Ovary (tissue), 7 donors: ENCODE measurements at regions not wholly inside any gene's neighbourhood (a gene's known extent, or its start where the extent isn't known, plus 50 kb on each side); places are given as distances from the start of the nearest gene placed in this dataset.

ENCODE experiments used
- DNase-seq, 5 donors: peaks; one replicate each; pipeline ENCODE4 v3.0.0-alpha.2; 2019 to 2020
- H3K27ac ChIP-seq, 2 donors: fragments of 200-600 bp; one replicate each; pipeline versions ENCODE4 v1.5.1 to v1.8.0; 2019 to 2022
- H3K27me3 ChIP-seq: fragments of 200-600 bp; one replicate; pipeline ENCODE4 v1.8.0; 2022
- H3K36me3 ChIP-seq: fragments of 200-600 bp; sonication (generic); one replicate; pipeline ENCODE4 v1.5.1; 2019
- H3K4me1 ChIP-seq: one replicate; pipeline ENCODE4 v1.8.1; 2013; ENCODE audit warnings: mild to moderate bottlenecking, moderate library complexity; ENCODE audit not compliant: insufficient read depth
- H3K4me3 ChIP-seq: fragments of 200-600 bp; sonication (generic); one replicate; pipeline ENCODE4 v1.5.1; 2017
- H3K9me3 ChIP-seq, 2 donors: fragments of 200-600 bp in 1 of 2; sonication (generic) in 1 of 2; one replicate each; pipeline versions ENCODE4 v1.5.1 to v1.8.1; 2013 to 2019; ENCODE audit warnings: mild to moderate bottlenecking in 1 of 2, moderate library complexity in 1 of 2
- EP300 ChIP-seq: sonication (generic); formaldehyde crosslinking; IDR thresholded peaks from one replicate; pipeline ENCODE4 v1.6.1; 2017; ENCODE audit warnings: antibody characterized with exemption
- POLR2A ChIP-seq: fragments of 450-650 bp; IDR thresholded peaks from one replicate; pipeline ENCODE4 v1.6.1; 2017; ENCODE audit warnings: antibody characterized with exemption, mild to moderate bottlenecking, moderate library complexity
- WGBS, 3 donors: extraction: QIAGEN DNeasy Blood & Tissue Kit in 1 of 3; methylation state at CpG; one replicate each; pipeline versions ENCODE4 v1.1.5 to v1.1.7; 2013 to 2017; 5-methylcytosine and 5-hydroxymethylcytosine counted together
- intact Hi-C, 4 donors: fragments of 100-400 bp; cut with DNase I; formaldehyde crosslinking; loops; one replicate each; pipeline versions ENCODE4 v1.11.0 to v1.15.1; 2022 to 2023
- TF ChIP-seq, protein P1 (sequence below), 3 donors: fragments of 450-650 bp in 2 of 3; fragments of 200-600 bp in 1 of 3; IDR thresholded peaks; one replicate each; pipeline versions ENCODE4 v1.5.1 to v1.8.0; 2016 to 2022; ENCODE audit warnings: antibody characterized with exemption in 3 of 3, mild to moderate bottlenecking in 1 of 3
- donor health status: DM: no; HTN: no; CAD: no; lungs with moderate emphysema.
- donor health status: DM: no; HTN: no; CAD: no.
- donor health status: Bipolar disorder and iron deficiency.
- donor health status: DM: no; HTN: no; CAD: no.
- donor health status: DM: yes; HTN: yes; CAD: no.

DNA sequence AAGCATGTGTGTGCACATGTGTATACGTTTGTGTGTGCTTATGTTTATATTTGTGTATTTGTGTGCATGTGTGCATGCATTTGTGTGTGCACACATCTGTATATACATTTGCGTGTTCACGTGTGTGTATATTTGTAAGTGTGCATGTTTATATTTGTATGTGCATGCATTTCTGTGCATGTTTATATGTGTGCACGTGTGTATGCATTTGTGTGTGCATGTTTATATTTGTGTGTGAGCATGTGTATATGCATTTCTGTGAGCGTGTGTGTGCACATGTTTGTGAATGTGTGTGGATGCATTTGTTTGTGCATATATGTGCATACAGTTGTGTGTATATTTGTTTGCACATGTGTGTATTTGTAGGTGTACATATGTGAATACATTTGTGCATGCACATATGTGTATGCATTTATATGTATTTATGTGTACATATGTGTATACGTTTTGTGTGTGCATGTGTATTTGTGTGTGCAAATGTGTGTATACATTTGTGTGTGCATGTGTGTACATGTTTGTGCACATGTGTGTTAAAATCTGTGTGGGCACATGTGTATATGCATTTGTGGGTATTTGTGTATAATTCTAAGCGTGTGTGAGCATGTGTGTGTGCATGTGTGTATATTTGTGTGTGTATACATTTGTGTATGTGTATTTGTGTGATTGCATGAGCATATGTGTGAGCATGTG lies 140.4 kb upstream of the AFDN start:
- 80 to 86% (median 82%) methylated on average over 7 of the region's 7 CpGs for WGBS, 3 donors
- Histone ChIP-seq H3K4me3 (no peak overlapping the region), H3K9me3 (no peaks in the 10 kb centered on the region), H3K4me1 (peaks cover 9% of the 10 kb centered on the region), H3K27ac (no peak overlapping the region), H3K27me3 (no peaks in the 10 kb centered on the region), H3K36me3 (no peaks in the 10 kb centered on the region)
- DNase-seq = no peak
- intact Hi-C loops = no loop called here
- TF ChIP-seq, protein P1, sequence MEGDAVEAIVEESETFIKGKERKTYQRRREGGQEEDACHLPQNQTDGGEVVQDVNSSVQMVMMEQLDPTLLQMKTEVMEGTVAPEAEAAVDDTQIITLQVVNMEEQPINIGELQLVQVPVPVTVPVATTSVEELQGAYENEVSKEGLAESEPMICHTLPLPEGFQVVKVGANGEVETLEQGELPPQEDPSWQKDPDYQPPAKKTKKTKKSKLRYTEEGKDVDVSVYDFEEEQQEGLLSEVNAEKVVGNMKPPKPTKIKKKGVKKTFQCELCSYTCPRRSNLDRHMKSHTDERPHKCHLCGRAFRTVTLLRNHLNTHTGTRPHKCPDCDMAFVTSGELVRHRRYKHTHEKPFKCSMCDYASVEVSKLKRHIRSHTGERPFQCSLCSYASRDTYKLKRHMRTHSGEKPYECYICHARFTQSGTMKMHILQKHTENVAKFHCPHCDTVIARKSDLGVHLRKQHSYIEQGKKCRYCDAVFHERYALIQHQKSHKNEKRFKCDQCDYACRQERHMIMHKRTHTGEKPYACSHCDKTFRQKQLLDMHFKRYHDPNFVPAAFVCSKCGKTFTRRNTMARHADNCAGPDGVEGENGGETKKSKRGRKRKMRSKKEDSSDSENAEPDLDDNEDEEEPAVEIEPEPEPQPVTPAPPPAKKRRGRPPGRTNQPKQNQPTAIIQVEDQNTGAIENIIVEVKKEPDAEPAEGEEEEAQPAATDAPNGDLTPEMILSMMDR (IDR thresholded peaks at IDR 0.05) = no peak
- TF ChIP-seq POLR2A (no peak), EP300 (no peak)

DNA sequence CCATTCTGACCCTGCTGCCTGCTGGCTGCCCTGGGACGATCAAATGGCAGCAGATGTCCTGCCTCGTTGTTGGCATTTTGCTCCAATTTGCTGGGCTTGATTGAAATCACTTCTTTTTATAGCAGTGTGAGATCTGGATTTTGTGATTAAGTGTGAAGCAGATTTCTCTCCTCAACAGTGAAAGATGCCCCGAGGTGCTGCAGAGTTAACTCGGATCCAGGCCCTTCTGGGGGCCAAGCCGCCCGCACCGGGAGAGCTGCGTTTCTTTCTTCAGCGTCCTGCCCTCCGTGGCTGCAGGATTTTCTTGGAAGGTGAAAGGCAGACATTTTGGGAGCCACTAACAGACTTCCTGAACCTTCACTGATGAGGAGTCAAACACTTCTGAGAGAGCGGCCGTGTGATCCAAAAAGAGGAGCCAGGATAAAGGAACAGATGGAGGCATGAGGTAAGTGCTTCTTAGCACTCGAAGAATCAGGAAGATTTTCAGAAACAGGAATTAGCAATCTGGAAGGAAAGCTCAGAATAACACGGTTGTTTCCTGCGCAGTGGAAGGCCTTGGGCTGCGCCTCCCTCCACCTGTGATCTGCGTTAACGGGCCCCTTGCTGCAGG lies 139.5 kb upstream of the AFDN start:
- intact Hi-C loops = no loop called here
- Histone ChIP-seq H3K27me3 (no peaks in the 10 kb centered on the region), H3K36me3 (no peaks in the 10 kb centered on the region), H3K4me3 (no peak overlapping the region), H3K9me3 (no peaks in the 10 kb centered on the region), H3K27ac (no peak overlapping the region), H3K4me1 (peaks cover 7% of the 10 kb centered on the region)
- 83 to 85% (median 85%) methylated on average over 18 of the region's 18 CpGs for WGBS, 3 donors
- DNase-seq = no peak
- no peak for TF ChIP-seq POLR2A
- no peak for TF ChIP-seq EP300
- TF ChIP-seq, protein P1 (IDR thresholded peaks at IDR 0.05) = no peak

GRCh38 chr6:167688123-167688522 lies 138.6 kb upstream of the AFDN start:
- TF ChIP-seq POLR2A = no peak
- no peak for TF ChIP-seq EP300
- TF ChIP-seq, protein P1 (IDR thresholded peaks at IDR 0.05) = no peak
- H3K9me3 ChIP-seq = no peaks in the 10 kb centered on the region
- intact Hi-C loops = no loop called here
- 88 to 93% (median 92%) methylated on average over 5 to 6 of the region's 6 CpGs for WGBS, 3 donors
- no peak for DNase-seq
- no peak overlapping the region for H3K4me3 ChIP-seq
- peaks cover 3% of the 10 kb centered on the region for H3K4me1 ChIP-seq
- H3K36me3 ChIP-seq = no peaks in the 10 kb centered on the region
- H3K27me3 ChIP-seq = no peaks in the 10 kb centered on the region
- H3K27ac ChIP-seq = no peak overlapping the region

- Histone ChIP-seq H3K9me3 (no peaks in the 10 kb centered on the region), H3K4me3 (no peak overlapping the region), H3K27ac (no peak overlapping the region), H3K27me3 (no peaks in the 10 kb centered on the region), H3K36me3 (no peaks in the 10 kb centered on the region), H3K4me1 (no peaks in the 10 kb centered on the region)
- intact Hi-C loops = no loop called here
- no peak for DNase-seq
- TF ChIP-seq POLR2A (no peak), EP300 (no peak)
- TF ChIP-seq, protein P1 (IDR thresholded peaks at IDR 0.05) = no peak
- 91 to 95% (median 93%) methylated on average over 5 of the region's 5 CpGs for WGBS, 3 donors
Measured at GRCh38 chr6:167689278-167689677, 137.4 kb upstream of the AFDN start.
